CD1c-positive myeloid dendritic cell (primary cell): ENCODE measurements at regions not wholly inside any gene's neighbourhood (a gene's known extent, or its start where the extent isn't known, plus 50 kb on each side); places are given as distances from the start of the nearest gene placed in this dataset.
"Not testable (repeated sequence)": the region's sequence is repeated elsewhere in the genome, so short reads cannot be mapped to it uniquely, and the experiment has no call there.

ENCODE experiments used
- DNase-seq: peaks from one replicate; pipeline ENCODE4 v3.0.0-alpha.2; 2016; ENCODE audit errors: extremely low spot score

DNA sequence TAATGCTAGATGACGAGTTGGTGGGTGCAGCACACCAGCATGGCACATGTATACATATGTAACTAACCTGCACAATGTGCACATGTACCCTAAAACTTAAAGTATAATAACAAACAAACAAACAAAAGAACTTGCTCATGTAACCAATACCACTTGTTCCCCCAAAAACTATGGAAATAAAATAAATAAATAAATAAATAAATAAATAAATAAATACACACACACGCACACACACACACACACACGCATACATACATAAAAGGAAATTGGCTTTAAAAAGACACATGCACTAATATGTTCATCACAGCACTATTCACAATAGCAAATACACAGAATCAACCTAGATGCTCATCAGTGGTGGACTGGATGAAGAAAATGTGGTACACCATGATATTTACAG is 394.0 kb upstream of the SLC10A2 start:
- DNase-seq, result not testable (repeated sequence)

DNA sequence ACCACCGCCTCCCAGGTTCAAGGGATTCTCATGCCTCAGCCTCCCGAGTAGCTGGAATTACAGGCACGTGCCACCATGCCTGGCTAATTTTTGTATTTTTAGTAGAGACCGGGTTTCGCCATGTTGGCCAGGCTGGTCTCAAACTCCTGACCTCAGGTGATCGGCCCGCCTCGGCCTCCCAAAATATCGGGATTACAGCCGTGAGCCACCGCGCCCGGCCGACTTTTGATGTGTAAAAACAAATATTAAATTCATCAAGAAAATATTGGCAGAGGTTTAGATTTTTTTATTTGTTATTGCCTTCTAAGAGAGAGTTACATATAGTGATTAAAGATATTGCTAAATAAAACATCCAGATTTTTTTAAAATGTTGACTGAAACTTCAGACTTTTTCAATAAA is 390.8 kb upstream of the SLC10A2 start:
- not testable (repeated sequence) for DNase-seq

DNA sequence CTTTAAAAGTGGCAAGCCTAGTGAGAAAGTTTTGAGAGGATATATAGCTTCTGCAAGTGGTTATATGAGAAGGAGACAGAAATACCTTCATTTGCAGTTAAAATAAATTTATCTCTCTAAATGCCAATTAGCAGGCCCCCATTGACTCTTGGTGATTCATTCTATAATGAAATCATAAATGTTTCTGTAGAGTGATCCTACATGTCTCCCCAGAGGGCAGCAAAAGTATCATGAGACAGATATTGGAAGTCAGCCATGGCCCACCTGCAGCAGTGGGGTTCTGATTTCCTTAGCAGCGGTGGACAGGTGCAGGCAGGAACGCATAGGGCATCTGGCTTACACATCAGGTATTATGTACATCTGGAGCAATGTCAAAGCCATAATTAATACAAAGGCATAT is 385.4 kb upstream of the SLC10A2 start:
- DNase-seq, result no peak

DNA sequence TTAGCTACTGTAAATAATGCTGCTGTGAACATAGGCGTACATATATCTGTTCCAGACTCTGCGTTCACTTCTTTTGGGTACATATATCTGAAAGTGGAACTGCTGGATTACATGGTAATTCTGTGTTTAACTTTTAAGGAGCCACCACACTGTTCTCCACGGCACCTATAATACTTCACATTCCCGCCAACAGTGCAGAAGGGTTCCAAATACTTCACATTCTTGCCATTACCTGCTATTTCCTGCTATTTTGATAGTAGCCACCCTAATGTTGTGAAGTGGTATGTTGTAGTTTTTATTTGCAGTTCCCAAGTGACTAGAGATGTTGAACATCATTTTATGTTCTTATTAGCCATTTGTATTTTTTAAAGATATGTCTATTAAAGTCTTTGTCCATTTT is 377.4 kb upstream of the SLC10A2 start:
- DNase-seq, result no peak

DNA sequence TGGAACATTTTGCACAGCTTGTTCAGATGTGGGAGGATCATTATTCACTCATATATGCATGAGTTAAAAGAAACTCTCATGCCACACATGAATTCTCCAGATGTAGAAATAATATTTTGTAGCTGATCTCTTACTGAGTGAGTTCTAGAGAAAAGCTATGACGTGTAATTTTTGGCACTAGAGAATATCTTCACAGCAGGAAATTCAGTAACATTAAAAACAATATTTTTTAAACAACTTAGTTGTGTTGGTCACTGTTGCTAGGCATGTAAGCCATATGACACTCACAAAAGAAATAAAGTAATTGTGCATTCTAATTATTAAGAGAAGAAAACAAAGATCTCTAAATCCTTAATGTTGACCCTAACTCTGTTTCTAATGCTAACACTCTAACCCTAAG is 371.4 kb upstream of the SLC10A2 start:
- no peak for DNase-seq

DNA sequence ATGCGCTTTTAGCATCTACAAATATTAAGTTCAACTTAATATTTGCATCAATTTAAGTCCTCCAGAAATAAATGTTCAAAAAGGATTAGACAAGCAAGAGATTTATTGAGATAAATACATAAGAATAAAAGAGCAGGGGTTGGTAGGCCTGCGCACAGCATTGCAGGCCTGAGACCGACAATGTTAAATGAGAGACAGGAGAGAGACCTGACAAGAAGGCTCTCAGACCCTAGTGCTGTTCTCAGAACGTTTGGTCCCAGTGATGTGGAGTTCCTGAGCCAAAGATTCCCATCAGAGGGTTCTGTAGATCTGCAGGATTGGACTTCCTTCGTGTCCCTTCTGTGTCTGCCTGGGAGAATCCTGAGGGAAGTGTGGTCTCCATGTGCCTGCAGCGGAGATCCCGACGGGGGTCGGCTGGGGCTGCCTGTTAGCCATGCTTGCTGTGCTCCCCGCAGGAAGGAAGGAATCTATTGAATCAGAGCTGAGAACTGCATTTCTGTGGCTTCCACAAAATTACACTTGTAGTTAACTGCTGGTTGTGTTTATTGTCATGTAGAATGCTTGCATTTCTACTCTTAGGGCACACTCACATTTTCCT is 369.9 kb upstream of the SLC10A2 start:
- no peak for DNase-seq

DNA sequence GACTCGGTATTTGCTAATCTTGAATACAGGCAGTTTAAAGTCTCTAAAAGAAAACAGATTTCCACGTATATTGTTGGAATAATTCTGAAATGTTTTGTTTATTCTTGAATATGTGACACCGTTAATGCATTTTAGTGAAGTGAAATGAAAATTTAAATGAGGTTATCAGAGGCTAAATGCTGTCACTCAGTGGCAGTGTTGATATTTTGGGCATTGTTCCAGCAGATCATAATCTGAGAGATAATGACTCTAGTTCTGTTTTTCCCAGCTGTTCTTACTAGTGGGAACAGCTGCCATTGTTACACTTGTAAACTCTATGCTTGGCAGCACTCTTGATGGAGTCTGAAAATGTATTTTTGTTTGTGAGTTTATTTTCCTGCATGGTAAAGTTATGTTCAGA is 365.6 kb upstream of the SLC10A2 start:
- no peak for DNase-seq

DNA sequence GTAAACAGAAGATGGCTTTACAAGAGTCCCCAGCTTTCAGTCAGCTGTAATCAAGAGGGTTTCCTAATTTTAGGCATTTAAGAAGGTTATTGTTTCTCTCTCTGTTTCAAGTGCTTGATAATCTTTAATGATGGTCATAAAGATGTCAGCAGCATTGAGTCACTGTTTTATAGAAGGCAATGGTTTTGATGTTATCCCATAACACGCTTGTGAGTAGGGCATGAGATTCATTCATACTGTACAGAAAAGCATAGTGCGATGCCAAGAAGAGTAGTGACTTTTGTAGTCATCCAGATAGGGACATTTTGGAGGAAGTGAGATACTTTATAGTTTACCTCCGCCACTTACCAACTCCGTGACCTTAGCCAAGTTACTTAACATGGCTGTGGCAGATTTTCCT is 364.2 kb upstream of the SLC10A2 start:
- DNase-seq, result no peak

DNA sequence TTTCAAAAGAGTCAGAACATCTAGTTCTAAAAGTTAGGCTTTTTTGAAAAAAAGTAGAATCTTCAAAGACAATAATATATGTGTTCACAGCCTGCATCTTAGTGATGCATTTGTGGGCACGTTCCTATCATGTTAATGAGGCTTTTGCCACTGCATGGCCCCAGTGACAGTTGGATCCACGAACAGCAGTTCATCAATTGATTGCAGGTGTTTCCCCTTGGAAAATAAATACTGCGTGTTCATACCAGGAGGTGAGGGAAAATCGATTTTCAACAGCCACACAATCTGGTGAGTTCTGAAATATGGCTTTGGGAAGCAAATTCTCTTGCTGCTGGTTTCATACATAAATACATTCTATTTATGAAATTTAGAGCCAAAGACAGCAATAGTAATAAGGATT is 343.8 kb upstream of the SLC10A2 start:
- no peak for DNase-seq

DNA sequence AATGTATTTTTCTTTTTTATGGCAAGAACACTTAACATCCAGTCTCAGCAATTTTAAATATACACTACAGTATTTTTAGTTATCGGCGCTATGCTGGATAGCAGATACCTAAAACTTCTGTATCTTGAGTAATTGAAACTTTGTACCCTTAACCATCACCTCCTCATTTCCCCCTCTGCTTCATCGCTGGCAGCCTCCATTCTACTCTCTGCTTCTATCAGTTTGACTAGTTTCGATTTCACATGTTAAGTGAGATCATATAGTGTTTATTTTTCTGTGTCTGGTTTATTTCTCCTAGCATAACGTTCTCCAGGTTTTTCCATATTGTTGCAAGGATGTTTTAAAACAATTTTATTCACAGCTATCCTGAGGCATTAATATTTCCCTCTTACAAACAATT is 340.8 kb upstream of the SLC10A2 start:
- DNase-seq, result no peak

DNA sequence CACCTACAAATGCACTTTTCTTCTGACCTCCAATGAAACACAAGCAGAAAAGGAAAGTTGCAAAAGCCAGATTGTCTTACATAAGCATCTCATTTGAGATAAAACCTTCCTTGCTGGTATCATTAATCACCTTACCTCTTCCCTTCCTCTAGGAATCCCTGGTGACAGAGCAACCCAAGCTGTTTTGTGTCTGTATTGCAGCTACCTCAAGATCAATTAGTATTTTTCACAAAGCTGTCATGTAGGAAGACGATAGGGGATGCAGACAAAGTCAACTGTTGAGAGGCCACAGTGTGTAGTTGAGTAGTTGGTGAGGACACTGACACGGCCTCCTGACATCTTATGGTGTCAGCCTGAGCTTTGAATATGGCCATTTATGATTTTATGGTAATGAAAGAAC is 339.1 kb upstream of the SLC10A2 start:
- no peak for DNase-seq

DNA sequence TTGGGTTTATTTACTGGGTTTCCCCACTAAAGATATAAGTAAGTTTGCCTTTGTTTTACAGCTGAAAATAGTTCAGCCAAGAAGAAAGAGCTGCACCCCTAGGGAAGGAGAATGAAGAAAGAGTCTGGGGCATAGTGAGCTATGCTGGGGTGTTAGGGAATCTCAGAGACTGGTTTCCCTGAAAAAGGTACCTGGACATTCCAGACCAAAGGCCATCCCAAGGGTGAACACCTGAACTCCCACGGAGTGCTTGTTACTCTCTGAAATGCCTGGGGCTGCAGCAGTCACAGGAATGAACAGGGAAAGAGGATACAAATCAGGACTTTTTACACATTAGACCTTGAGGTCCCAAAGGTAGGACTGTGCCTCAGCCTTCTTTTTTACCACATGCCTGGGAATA is 337.6 kb upstream of the SLC10A2 start:
- no peak for DNase-seq

DNA sequence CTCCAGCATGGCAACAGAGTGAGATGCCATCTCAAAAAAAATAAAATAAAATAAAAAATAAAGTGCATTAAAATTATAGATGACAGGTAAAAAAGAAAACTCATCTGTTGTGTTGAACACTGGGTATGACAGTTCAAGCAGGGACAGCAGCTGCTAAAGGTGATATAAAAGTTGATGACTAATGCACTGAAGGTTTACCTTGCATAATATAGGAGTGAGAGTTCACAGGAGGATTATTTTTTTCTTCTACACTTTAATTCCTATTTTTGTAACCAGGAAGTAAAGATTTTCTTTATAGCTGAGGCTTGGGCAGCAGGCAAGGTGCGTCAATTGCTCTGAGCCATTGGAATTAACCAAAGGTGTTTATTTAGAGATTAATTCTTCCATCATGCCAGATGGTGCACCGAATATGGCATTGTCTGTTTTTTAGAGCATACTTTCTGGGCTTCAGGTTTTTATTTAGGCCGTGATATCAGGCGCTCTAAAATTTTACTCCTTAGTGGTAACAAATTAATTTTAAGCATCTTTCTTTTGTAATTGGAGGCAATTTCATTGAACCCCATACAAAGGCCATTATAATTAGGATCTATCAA is 337.0 kb upstream of the SLC10A2 start:
- DNase-seq, result no peak

DNA sequence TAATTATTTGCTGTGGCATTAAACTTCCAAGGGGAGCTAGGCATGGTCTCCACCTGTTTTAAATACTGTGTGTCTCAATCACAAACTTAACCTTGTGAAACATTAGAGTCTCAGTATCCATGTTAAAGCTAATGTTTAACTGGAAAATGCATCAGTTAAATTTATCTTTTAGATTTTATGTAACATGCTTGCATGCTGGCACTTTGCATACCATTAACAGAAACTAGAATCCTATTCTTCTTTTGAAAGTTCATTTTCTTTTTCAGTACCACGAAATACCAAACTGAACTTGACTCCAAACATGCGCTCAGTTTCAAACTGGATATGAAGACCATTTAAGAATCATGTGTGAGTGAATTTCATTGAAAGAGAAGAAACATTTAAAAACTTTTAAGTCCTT is 328.9 kb upstream of the SLC10A2 start:
- DNase-seq, result no peak

DNA sequence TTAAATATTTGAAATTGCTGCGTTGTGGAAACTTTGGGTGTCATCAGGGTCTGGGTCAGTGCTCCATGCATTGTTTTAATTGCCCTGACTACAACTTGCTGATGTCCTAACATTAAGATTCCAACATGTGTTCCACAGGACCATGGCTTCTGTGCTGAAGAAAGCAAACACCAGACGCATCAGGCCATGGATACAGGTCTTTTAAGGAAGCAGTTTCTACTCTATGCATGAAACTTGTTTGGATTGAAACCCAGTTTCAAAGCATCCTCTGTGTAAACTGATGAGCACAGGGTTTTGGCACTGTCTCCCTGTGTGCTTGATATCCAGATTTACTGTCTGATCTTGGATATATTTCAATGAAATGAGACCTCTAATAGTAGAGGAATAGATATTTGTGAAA is 328.4 kb upstream of the SLC10A2 start:
- no peak for DNase-seq

DNA sequence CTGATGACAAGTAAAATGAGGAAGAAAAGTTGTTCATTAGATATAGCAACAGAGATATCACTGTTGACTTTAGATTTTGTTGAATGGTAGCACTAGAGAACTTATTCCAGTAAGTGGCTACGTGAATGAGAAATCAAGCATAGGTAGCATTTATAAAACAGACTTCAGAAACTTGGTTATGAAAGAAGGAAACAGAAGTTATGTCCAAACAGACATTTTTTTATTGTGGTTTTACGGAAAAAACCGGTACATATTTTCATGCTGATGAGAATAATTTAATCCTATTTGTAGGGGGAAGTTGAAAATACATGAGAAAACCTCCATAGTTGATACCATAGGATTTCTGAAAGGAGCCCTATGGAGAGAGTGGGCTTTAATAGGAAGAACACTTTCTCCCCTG is 325.7 kb upstream of the SLC10A2 start:
- no peak for DNase-seq

DNA sequence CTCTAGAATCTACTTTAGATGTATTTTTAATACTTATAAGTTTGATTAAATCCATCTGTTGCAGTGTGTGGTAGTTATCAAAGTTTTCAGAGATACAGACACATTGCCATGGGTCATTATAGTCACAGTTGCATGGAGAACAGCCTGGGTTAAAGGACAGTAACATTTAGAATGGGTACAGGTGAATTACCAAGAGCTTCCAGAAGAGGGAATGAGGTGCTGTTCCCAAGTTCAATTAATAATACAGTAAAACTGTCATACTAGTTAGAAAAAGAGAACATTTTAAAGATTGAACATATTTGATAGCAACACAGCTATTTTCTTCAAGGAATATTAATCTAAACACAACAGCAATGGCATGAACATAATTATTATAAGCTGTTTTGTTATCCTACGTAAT is 322.6 kb upstream of the SLC10A2 start:
- DNase-seq, result no peak

DNA sequence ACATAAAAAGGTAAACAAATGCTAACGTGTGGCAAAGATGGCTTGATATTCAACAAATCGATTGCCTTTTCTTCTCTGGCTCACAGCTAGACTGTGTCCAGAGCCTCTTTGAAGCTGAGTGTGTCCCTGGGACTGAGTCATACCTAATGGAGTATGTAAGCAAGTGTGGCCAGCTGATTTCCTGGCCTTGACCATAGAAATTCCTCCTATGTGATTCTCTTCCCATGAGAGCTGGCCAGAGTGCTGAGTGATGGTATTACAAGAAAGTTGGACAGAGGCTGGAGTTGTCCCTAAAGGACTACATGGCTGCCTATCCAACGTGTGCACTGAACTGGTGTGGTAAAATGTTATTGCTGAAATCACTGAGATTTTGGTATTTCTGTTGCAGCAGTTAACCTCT is 320.1 kb upstream of the SLC10A2 start:
- DNase-seq, result no peak

DNA sequence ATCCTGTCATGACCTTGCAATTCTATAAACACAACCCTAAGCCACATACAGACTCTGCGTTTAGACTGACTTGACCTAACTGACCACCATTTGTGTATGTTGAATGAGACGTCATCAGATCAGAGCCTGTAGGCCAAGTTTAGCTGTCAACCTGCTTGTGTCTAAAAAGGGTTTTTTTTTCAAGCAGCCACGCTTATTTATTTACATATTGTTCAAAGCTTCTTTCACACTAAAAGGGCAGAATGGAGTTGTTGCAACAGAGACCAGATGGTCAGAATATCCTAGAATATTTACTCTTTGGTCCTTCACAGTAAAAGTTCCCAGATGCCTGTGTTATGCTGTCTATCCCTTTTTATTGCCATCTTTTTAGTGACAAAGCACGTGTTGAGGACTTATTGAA is 307.7 kb upstream of the SLC10A2 start:
- DNase-seq, result no peak

DNA sequence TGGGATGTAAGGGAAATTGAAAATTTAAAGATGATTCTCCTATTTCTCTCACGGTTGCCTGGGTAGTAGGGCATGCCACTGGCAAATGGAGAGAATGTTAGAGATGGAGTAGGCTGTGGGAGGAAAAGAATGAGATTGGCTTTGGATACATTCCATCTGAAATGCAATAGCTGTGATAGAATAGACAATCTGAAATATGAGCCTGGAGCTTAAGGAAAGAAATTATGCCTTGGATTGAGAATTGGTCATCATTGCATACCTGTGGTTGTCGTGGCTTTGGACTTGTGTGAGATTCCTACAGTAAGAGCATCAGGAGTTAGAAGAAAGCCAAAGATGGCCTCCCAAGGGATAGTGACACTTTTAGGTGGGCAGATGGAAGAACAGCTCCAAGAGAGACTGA is 305.1 kb upstream of the SLC10A2 start:
- DNase-seq, result no peak

DNA sequence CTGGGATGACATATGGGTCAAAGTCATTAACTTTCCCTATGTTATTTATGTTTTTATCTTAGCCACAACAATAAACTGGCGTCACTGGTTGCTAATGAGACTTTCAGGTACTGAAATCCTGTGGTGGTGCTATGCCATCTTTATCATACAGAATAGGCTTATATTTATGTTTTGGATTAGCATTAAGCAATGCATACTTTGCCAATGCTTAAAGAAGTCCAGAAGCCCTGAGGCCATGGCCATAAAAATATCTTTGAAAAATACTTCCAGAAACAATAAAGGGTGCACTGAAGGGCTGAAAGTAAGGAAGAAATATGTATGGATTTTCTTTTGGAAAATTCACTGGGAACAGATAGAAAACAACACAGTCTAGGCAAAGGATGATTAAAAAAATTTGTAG is 304.6 kb upstream of the SLC10A2 start:
- DNase-seq, result no peak

DNA sequence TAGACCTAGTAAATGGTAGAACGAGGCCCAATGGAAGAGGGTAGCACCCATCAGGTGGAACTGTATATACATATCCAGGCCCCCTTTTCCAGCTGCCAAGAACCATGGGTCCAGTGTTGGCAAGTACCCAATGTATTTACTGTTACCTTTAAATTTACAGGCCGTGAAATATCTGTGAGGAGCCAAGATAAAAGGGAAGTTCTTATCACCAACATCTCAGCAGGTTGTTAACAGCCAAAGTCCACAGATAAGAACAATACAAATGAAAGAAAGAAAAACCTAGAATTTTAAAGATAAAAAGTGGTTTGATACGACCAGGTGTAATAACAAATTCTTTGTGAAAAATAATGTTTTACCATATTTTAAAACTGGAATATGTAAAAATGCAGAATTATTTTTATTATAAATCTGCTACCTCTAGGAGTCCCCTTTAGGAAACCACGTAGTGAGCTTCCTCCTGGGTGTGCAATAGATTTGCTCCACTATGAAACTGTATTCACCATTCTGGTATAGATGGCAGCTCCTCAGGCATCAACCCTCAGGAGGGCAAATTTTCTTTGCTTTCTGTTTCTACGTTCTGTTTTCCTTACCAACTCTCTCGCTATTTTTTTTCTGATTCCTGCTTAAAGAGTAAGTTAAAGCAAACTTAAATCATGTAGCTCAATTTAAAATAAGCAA is 292.2 kb upstream of the SLC10A2 start:
- DNase-seq, result no peak

DNA sequence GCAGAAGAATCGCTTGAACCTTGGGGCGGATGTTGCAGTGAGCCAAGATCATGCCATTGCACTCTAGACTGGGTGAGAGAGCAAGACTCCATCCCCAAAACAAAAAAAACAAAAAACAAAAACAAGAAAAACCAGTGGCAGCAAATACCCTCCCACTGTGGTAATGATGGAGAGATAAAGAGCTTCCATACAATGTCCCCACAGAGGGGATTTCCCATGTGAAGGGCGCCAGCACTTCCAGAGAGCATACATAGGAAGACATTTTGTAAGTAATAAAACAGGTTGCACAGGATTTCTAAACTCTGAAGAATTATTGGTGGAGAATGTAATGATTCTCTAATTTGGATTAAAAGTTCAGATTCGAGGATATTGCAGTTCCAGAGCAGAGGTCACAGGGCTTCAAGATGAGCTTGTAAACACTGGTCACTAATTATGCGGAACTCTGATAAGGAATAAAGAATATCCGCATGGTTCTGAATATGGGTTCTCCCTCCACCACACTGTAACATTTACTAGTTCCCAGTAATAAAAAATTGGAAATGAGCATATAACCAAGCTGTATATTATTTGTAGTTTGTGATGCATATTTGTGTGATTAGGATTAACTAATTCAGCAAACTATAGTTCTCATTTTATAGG is 290.1 kb upstream of the SLC10A2 start:
- DNase-seq, result no peak
